ENCODE measurements at regions not wholly inside any gene's neighbourhood (a gene's known extent, or its start where the extent isn't known, plus 50 kb on each side); places are given as distances from the start of the nearest gene placed in this dataset.

GRCh38 chr20:50264534-50265145 is 74.0 kb downstream of the CEBPB start:
- Mint-ChIP-seq H3K4me1 (ENCODE audit: low read depth, unreplicated experiment) (peaks cover 74% of the 10 kb centered on the region), H3K36me3 (ENCODE audit: insufficient read depth, unreplicated experiment) (peaks cover 11% of the 10 kb centered on the region), H3K27ac (ENCODE audit: unreplicated experiment) (no peak overlapping the region), H3K27me3 (ENCODE audit: unreplicated experiment) (no peaks in the 10 kb centered on the region), H3K4me3 (ENCODE audit: low read depth, unreplicated experiment) (no peak overlapping the region), H3K9me3 (ENCODE audit: low read depth, unreplicated experiment) (no peaks in the 10 kb centered on the region)
- no peak for TF ChIP-seq CTCF (IDR thresholded peaks at IDR 0.05; ENCODE audit: unreplicated experiment)
- intact Hi-C loops (cut with micrococcal nuclease; ENCODE audit: unreplicated experiment): loop anchor here (5.0 kb wide), 1 partner anchor 198 kb away; no protein-coding TSS in a partner anchor
- BruUV-seq (replicated peaks): no TSS peak
- CTCF ChIA-PET: no interaction called here
- DNase-seq: no peak

GRCh38 chr20:50265245-50265946 is 74.8 kb downstream of the CEBPB start:
- Mint-ChIP-seq H3K9me3 (ENCODE audit: low read depth, unreplicated experiment) (no peaks in the 10 kb centered on the region), H3K27ac (ENCODE audit: unreplicated experiment) (peak overlapping the region; percentile 60), H3K4me1 (ENCODE audit: low read depth, unreplicated experiment) (peaks cover 67% of the 10 kb centered on the region), H3K36me3 (ENCODE audit: insufficient read depth, unreplicated experiment) (peaks cover 11% of the 10 kb centered on the region), H3K4me3 (ENCODE audit: low read depth, unreplicated experiment) (no peak overlapping the region), H3K27me3 (ENCODE audit: unreplicated experiment) (no peaks in the 10 kb centered on the region)
- intact Hi-C loops (cut with micrococcal nuclease; ENCODE audit: unreplicated experiment): loop anchor here (5.0 kb wide), 1 partner anchor 197 kb away; no protein-coding TSS in a partner anchor
- no TSS peak for BruUV-seq (replicated peaks)
- CTCF ChIA-PET: interaction anchor here (0.8 kb wide), 1 partner anchor 39 kb away, joined by 3 read pairs; no protein-coding TSS in a partner anchor
- no peak for DNase-seq
- TF ChIP-seq CTCF (IDR thresholded peaks at IDR 0.05; ENCODE audit: unreplicated experiment): no peak

- CTCF ChIA-PET: interaction anchor here (0.5 to 2.0 kb wide), 9 partner anchors 17 to 707 kb away, joined by 3 to 11 read pairs (median 6); no protein-coding TSS in a partner anchor
- Mint-ChIP-seq H3K27ac (ENCODE audit: unreplicated experiment) (peak overlapping the region; percentile 85), H3K4me3 (ENCODE audit: low read depth, unreplicated experiment) (no peak overlapping the region), H3K4me1 (ENCODE audit: low read depth, unreplicated experiment) (peaks cover 56% of the 10 kb centered on the region), H3K9me3 (ENCODE audit: low read depth, unreplicated experiment) (no peaks in the 10 kb centered on the region), H3K27me3 (ENCODE audit: unreplicated experiment) (no peaks in the 10 kb centered on the region), H3K36me3 (ENCODE audit: insufficient read depth, unreplicated experiment) (peaks cover 11% of the 10 kb centered on the region)
- TF ChIP-seq CTCF (IDR thresholded peaks at IDR 0.05; ENCODE audit: unreplicated experiment): no peak
- intact Hi-C loops (cut with micrococcal nuclease; ENCODE audit: unreplicated experiment): loop anchor here (1.0 to 5.0 kb wide), 2 partner anchors 74 to 196 kb away; no protein-coding TSS in a partner anchor
- DNase-seq: no peak
- BruUV-seq (replicated peaks): TSS peak; percentile 67
Observed at GRCh38 chr20:50266293-50267040, 75.8 kb downstream of the CEBPB start.

- Mint-ChIP-seq H3K27me3 (ENCODE audit: unreplicated experiment) (no peaks in the 10 kb centered on the region), H3K36me3 (ENCODE audit: insufficient read depth, unreplicated experiment) (peaks cover 11% of the 10 kb centered on the region), H3K27ac (ENCODE audit: unreplicated experiment) (peak overlapping the region; percentile 85), H3K9me3 (ENCODE audit: low read depth, unreplicated experiment) (no peaks in the 10 kb centered on the region), H3K4me3 (ENCODE audit: low read depth, unreplicated experiment) (peak overlapping the region; percentile 17), H3K4me1 (ENCODE audit: low read depth, unreplicated experiment) (peaks cover 51% of the 10 kb centered on the region)
- no peak for TF ChIP-seq CTCF (IDR thresholded peaks at IDR 0.05; ENCODE audit: unreplicated experiment)
- no TSS peak for BruUV-seq (replicated peaks)
- intact Hi-C loops (cut with micrococcal nuclease; ENCODE audit: unreplicated experiment): loop anchor here (1.0 to 5.0 kb wide), 2 partner anchors 75 to 195 kb away; no protein-coding TSS in a partner anchor
- CTCF ChIA-PET: interaction anchor here (0.5 to 2.0 kb wide), 24 partner anchors 11 to 706 kb away, joined by 3 to 11 read pairs (median 4); partner anchors contain the start of gene CEBPB
- peak; percentile 99 for DNase-seq
Observed at GRCh38 chr20:50267041-50267865, 76.6 kb downstream of the CEBPB start.
